Kidney tubule cell (primary cell): ENCODE measurements at regions not wholly inside any gene's neighbourhood (a gene's known extent, or its start where the extent isn't known, plus 50 kb on each side); places are given as distances from the start of the nearest gene placed in this dataset.
"Not testable (repeated sequence)": the region's sequence is repeated elsewhere in the genome, so short reads cannot be mapped to it uniquely, and the experiment has no call there.

Source experiments
- DNase-seq: peaks from one replicate; pipeline ENCODE4 v3.0.0-alpha.2; 2018; ENCODE audit warnings: low spot score

DNA sequence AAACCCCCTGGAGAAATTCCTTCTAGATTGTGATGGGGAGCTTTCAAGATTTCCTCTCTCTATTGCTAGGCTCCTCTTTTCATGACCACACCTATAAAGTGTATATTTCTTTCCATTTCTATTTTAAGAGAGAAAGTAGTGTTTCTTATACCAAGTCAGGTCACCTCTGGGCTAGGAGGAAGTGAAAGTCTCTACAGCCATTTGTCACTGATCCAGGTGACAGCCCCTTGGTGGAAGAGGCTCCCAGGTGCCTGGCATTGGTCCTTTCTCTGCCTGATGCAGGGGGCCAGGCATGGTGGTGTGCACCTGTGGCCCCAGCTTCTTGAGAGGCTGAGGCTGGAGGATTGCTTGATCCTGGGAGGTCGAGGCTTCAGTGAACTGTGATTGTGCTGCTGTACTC, 64.7 kb downstream of the DHCR7 start:
- no peak for DNase-seq

DNA sequence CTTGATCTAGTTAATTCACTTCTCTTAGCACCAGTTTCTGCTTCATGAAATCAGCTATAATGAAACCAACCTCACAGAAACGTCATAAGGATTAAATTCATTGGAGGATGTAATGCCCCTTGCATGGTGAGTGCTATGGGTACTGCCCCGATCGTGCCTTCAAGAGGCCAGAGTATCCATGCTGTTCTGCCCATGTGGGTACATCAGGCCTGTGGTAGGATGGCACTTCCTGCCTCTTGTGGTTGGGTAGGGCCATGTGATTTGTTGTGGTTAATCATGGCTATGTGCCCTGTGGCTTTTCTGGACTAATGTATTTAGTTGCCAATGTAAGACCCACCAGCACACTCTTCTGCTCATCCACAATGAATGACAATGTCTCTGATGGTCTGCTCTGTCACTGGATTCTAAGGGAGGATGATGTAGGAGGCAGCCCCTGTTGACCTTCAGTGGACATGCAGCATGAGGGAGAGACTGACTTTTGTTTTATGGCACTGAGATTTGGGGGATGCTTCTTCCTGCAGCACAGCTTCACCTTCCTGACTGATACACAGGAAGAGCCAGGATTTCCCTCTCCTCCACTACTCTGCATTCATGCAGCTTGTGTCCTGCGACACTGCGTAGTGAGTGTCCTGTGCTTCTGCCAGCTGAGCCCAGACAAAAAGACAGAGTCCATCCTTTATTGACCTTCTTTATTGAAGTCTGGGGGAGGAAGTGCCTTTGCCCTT, 66.2 kb downstream of the DHCR7 start:
- peak; percentile 20 for DNase-seq

GRCh38 chr11:71379701-71380100, 68.5 kb downstream of the DHCR7 start:
- DNase-seq = no peak

DNA sequence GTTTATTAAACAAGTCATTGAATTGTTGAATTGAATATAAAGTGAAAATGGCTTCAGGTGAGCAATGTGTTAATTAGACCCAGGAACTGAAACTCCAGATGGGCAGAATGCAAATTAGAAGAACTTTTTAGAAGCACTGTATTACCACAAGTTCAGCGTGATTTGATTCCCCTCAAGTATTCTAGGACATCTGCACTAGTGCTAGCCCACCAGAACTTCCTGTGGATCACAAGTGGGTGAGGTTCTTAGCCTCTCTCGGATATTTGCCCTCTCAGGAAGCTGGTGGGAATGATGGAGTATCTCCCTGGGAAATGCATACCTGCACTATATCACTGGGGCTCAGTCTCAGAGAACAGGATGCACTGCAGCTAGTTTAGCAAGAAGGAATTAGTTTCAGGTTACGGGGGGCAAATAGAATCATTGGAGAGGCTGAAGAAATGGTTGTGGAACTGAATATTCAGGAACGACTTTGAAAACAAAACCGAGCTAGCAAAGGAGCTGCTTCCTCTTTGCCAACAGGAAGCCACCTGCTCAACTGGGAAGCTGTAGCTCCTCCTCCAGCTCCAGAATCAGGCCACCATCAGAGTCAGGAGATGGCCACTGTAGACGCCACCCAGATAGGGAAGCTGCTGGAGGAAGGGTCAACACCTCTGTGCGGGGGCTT, 74.3 kb downstream of the DHCR7 start:
- no peak for DNase-seq

DNA sequence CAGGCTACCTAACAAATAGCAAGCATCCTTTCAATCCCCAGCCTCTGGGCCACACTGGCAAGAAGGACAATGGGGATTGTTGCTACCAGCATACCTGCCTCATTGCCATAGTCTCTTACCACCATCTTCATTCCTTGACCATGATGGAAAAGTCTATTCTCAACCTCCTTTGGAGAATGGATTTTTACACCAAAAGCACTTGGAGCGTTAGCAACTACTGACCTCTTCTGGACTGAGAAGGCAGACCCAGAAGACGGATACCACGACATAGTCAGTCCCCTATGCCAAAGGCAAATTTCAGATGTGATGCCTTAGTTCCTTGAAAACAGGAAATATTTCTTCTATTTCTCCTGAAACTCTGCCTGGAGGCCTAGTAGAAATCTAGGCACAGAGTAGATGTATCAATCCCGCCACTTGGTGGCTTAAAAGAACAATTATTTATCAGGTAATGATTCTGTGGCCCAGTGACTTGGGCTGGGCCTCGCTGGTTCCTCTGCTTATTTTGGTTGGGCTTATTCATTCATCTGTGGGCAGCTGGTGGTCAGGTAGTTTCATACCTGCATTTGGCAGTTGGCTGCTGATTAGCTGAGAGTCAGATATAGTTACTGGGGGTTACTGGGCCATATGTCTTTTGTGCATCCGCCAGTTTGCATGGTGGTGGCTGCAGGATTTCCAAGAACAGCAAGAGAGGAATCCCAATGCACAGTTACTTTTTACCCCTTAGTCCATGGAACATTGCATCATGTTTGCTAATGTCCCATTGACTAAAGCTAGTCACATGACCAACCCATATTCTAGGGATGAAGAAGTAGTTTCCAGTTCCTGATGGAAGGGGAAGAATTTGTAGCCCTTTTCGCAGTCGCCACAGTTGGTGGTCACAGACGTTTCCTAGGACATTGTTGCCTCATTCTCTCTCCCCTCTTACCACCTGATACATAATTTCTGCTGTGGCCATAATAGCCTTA, 75.2 kb downstream of the DHCR7 start:
- peak; percentile 43 for DNase-seq

- no peak for DNase-seq
Observed at GRCh38 chr11:71371674-71372069, 76.5 kb downstream of the DHCR7 start.

- DNase-seq = no peak
Observed at GRCh38 chr11:71370895-71371673, 77.1 kb downstream of the DHCR7 start.

GRCh38 chr11:71370020-71370747, 78.0 kb downstream of the DHCR7 start:
- no peak for DNase-seq

GRCh38 chr11:71369411-71369810, 78.8 kb downstream of the DHCR7 start:
- no peak for DNase-seq

- DNase-seq = no peak
Observed at GRCh38 chr11:71368966-71369365, 79.2 kb downstream of the DHCR7 start.

DNA sequence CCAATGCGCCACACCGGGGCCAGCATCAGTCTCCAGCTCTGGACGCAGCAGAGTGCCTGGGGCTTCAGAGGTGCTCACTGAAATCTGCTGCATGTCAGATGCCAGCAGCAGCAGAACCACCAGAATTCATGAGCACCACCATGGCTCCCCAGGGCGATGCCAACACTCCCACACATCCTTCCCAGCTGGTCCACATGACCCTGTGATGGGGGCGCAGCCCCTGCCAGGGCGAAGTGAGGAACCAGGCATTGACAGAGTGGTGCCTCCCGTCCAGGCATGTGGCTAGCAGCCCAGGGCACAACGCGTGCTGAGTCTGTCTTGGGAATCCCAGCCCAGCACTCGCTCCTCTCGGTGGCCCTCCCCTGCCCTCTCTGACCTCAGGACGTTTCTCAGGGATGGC, 80.4 kb downstream of the DHCR7 start:
- no peak for DNase-seq

DNA sequence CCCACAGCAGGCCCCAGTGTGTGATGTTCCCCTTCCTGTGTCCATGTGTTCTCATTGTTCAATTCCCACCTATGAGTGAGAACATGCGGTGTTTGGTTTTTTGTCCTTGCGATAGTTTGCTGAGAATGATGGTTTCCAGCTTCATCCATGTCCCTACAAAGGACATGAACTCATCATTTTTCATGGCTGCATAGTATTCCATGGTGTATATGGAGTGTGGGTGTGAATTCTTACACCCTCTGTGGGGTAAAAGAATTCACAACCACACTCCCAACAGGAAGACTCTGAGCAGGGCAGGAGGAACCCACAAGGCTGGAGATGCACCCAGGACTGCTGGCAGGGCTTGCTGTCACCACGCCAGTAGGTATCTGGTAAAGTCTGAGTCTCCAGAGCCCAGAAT, 80.9 kb downstream of the DHCR7 start:
- not testable (repeated sequence) for DNase-seq

- DNase-seq = no peak
Observed at GRCh38 chr11:71366076-71366475, 82.1 kb downstream of the DHCR7 start.

DNA sequence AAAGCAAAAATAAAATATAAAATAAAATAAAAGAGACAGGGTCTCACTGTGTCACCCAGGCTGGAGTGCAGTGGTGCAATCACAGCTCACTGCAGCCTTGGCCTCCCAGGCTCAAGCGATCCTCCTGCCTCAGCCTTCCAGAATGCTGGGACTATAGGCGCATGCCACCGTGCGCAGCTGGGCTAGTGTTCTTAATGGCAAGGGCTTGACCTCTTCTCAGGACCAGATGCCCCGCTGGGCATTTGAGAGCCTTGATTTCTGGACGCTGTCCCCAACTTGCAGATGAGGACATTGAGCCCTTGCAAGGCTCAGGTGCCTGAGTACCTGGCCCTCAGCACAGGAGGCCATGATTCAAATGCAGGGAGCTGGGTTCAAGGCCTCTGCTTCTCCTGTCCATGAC, 82.6 kb downstream of the DHCR7 start:
- DNase-seq = no peak

DNA sequence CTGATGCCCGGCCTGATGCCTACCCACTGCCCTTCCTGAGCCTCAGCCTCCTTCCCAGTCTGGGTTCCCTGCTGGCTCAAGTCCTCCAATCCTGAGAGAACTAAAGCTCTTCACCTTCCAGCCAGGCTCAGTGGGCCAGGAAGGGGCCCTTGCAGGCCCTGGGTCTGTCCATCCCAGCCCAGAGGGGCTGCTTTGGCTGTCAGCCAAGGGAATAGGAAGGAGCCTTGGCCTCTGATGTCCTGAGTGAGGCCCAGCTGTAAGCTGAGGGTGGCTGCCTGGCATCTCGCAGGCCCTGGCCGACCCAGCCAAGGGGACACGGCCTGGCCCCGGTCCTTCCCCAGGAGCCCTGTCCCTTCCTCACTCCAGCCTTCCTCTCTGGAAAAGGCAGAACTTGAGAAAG, 83.4 kb downstream of the DHCR7 start:
- DNase-seq = no peak

DNA sequence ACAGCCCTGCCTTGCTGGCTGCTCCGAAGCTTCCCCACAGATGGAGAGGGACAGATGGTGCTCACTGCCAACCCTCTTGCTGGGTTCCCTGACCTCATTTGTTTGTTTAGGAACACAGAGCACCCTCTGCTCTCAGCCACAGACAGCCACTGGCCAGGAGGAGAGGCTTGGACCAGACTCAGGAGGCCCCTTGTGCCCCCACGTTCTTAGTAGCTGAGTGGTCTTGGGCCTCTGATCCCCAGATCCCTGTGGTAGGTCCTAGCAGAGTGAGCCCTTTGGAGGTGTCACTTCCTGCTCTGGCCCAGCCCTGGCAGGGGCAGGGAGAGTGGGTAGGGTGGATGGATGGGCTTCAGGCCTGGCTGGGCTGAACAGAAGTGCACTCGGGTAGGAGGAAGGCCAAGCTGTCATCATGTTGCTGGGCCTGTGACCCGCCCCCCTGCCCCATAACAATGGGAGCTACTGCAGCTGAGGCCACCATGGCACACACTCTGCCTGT, 84.0 kb downstream of the DHCR7 start:
- DNase-seq = no peak

- DNase-seq = no peak
Observed at GRCh38 chr11:71363721-71364120, 84.5 kb downstream of the DHCR7 start.

DNA sequence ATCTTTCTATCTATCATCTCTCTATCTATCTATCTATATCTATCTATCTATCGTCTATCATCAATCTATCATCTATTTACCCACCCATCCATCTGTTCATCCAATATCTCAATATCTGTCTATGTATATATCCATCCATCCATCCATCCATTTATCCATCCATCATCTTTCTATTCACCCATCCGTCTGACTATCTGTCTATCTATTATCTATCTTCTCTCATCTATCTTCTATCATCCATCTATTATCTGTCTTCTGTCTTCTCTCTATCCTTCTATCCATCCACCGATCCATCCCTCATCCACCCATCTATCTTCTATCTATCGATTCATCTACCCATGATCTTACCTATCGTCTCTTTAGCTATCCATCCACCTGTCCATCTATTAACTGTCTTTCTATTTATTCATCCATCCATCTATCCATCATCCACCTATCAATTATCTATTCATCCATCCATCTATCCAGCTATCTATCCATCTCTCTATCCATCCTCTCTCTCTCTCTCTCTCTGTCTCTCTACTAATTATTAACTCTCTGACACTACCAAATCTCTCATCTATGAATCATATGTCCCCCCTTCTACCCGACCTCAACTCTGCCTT, 89.1 kb downstream of the DHCR7 start:
- no peak for DNase-seq

DNA sequence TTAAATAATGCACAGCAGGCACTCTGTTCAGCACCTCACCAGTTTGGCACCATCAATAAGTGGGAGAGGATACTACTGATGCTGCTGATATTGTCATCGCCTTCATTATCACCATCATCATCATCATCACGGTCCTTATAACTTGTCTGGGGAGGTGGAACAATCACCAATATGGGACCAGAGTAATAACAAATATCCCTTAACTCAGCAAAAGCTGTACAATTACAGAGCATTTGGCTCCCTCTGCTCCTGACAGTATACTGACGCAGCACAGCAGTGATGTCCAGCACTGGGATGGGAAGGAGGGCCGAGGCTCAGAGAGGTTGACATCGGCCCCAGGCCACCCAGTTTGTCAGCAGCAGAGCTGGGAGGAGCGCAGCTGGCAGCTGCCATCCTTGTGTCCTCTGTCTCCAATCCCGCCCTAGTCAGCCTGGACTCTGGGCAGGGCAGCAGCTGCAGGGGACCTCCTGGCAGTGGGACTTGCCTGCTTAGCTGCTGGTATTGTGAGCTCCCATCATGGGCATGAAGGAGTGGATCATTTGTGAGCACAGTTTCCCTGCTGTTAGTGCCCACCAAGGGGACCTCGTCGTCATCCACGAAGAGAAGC, 90.0 kb downstream of the DHCR7 start:
- DNase-seq = no peak

- no peak for DNase-seq
Observed at GRCh38 chr11:71357414-71357813, 90.8 kb downstream of the DHCR7 start.
